ENCODE measurements at regions not wholly inside any gene's neighbourhood (a gene's known extent, or its start where the extent isn't known, plus 50 kb on each side); places are given as distances from the start of the nearest gene placed in this dataset.

GRCh38 chr14:25108959-25109358 lies 59.0 kb upstream of the STXBP6 start:
- H3K4me1 Mint-ChIP-seq (ENCODE audit: low read depth) = no peaks in the 10 kb centered on the region

GRCh38 chr14:25108291-25108690 lies 58.3 kb upstream of the STXBP6 start:
- no peak overlapping the region for H3K4me3 Mint-ChIP-seq
- H3K27ac Mint-ChIP-seq = no peak overlapping the region
- no peaks in the 10 kb centered on the region for H3K4me1 Mint-ChIP-seq (ENCODE audit: low read depth)

More at GRCh38 chr14:25108959-25109358, 59.0 kb upstream of the STXBP6 start:
- H3K27me3 Mint-ChIP-seq = peaks cover 4% of the 10 kb centered on the region
- H3K9me3 Mint-ChIP-seq = no peaks in the 10 kb centered on the region
- H3K27ac Mint-ChIP-seq = no peak overlapping the region
- no peaks in the 10 kb centered on the region for H3K36me3 Mint-ChIP-seq (ENCODE audit: low read depth)
- no peak overlapping the region for H3K4me3 Mint-ChIP-seq

GRCh38 chr14:25103820-25104219 lies 53.9 kb upstream of the STXBP6 start:
- H3K4me1 Mint-ChIP-seq (ENCODE audit: low read depth) = no peaks in the 10 kb centered on the region
- no peaks in the 10 kb centered on the region for H3K9me3 Mint-ChIP-seq
- H3K4me3 Mint-ChIP-seq = no peak overlapping the region
- H3K36me3 Mint-ChIP-seq (ENCODE audit: low read depth) = no peaks in the 10 kb centered on the region
- no peak overlapping the region for H3K27ac Mint-ChIP-seq
- peaks cover 4% of the 10 kb centered on the region for H3K27me3 Mint-ChIP-seq

More at GRCh38 chr14:25108291-25108690, 58.3 kb upstream of the STXBP6 start:
- peaks cover 4% of the 10 kb centered on the region for H3K27me3 Mint-ChIP-seq
- no peaks in the 10 kb centered on the region for H3K9me3 Mint-ChIP-seq
- H3K36me3 Mint-ChIP-seq (ENCODE audit: low read depth) = no peaks in the 10 kb centered on the region

- Mint-ChIP-seq H3K27ac (no peak overlapping the region), H3K36me3 (ENCODE audit: low read depth) (no peaks in the 10 kb centered on the region), H3K4me1 (ENCODE audit: low read depth) (no peaks in the 10 kb centered on the region), H3K4me3 (no peak overlapping the region), H3K27me3 (peaks cover 4% of the 10 kb centered on the region), H3K9me3 (no peaks in the 10 kb centered on the region)
Measured at GRCh38 chr14:25103271-25103670, 53.3 kb upstream of the STXBP6 start.

- Mint-ChIP-seq H3K4me3 (no peak overlapping the region), H3K4me1 (ENCODE audit: low read depth) (no peaks in the 10 kb centered on the region), H3K27ac (no peak overlapping the region), H3K27me3 (peaks cover 6% of the 10 kb centered on the region), H3K36me3 (ENCODE audit: low read depth) (no peaks in the 10 kb centered on the region), H3K9me3 (no peaks in the 10 kb centered on the region)
Measured at GRCh38 chr14:25102788-25103187, 52.8 kb upstream of the STXBP6 start.

- Mint-ChIP-seq H3K4me3 (no peak overlapping the region), H3K27ac (no peak overlapping the region), H3K36me3 (ENCODE audit: low read depth) (no peaks in the 10 kb centered on the region), H3K27me3 (peaks cover 13% of the 10 kb centered on the region), H3K9me3 (no peaks in the 10 kb centered on the region), H3K4me1 (ENCODE audit: low read depth) (no peaks in the 10 kb centered on the region)
Measured at GRCh38 chr14:25101276-25101675, 51.3 kb upstream of the STXBP6 start.
